ENCODE measurements at regions not wholly inside any gene's neighbourhood (a gene's known extent, or its start where the extent isn't known, plus 50 kb on each side); places are given as distances from the start of the nearest gene placed in this dataset.

- DNase-seq = no peak
Measured at GRCh38 chr7:115546790-115547189, 483.8 kb downstream of the TFEC start.

GRCh38 chr7:115533785-115534184, 496.8 kb downstream of the TFEC start:
- DNase-seq = no peak

- no peak for DNase-seq
Measured at GRCh38 chr7:115526278-115526677, 504.3 kb downstream of the TFEC start.

- DNase-seq = no peak
Measured at GRCh38 chr7:115522174-115522573, 508.4 kb downstream of the TFEC start.

- no peak for DNase-seq
Measured at GRCh38 chr7:115516341-115516740, 514.2 kb downstream of the TFEC start.

GRCh38 chr7:115511330-115511729, 519.2 kb downstream of the TFEC start:
- DNase-seq = no peak

- no peak for DNase-seq
Measured at GRCh38 chr7:115505136-115505535, 525.4 kb downstream of the TFEC start.

- DNase-seq = no peak
Measured at GRCh38 chr7:115499956-115500355, 530.6 kb downstream of the TFEC start.

- DNase-seq = no peak
Measured at GRCh38 chr7:115496006-115496405, 534.6 kb downstream of the TFEC start.

- DNase-seq = no peak
Measured at GRCh38 chr7:115494529-115495147, 535.9 kb downstream of the TFEC start.

- no peak for DNase-seq
Measured at GRCh38 chr7:115493381-115493780, 537.2 kb downstream of the TFEC start.

- DNase-seq = no peak
Measured at GRCh38 chr7:115491744-115492380, 538.7 kb downstream of the TFEC start.

GRCh38 chr7:115479448-115479847, 551.1 kb downstream of the TFEC start:
- no peak for DNase-seq

- DNase-seq = no peak
Measured at GRCh38 chr7:115478426-115478825, 552.1 kb downstream of the TFEC start.

- no peak for DNase-seq
Measured at GRCh38 chr7:115477193-115477651, 553.3 kb downstream of the TFEC start.

- DNase-seq = no peak
Measured at GRCh38 chr7:115476671-115477181, 553.8 kb downstream of the TFEC start.

- DNase-seq = no peak
Measured at GRCh38 chr7:115475761-115476385, 554.0 kb downstream of the MDFIC start.

GRCh38 chr7:115475206-115475605, 553.3 kb downstream of the MDFIC start:
- DNase-seq = no peak

GRCh38 chr7:115474137-115474536, 552.2 kb downstream of the MDFIC start:
- DNase-seq = no peak

- DNase-seq = no peak
Measured at GRCh38 chr7:115471891-115472290, 550.0 kb downstream of the MDFIC start.

GRCh38 chr7:115462301-115463015, 540.6 kb downstream of the MDFIC start:
- DNase-seq = no peak

GRCh38 chr7:115449689-115450088, 527.8 kb downstream of the MDFIC start:
- no peak for DNase-seq

GRCh38 chr7:115447495-115447894, 525.6 kb downstream of the MDFIC start:
- no peak for DNase-seq

- no peak for DNase-seq
Measured at GRCh38 chr7:115441033-115441432, 519.1 kb downstream of the MDFIC start.

Measured in KG1 (cell line).